Smooth muscle cell (in vitro differentiated cells): ENCODE measurements at regions not wholly inside any gene's neighbourhood (a gene's known extent, or its start where the extent isn't known, plus 50 kb on each side); places are given as distances from the start of the nearest gene placed in this dataset.

Experiments
- DNase-seq: peaks from one replicate; lab custom pipeline; 2025; ENCODE audit not compliant: unreplicated experiment; lab: John Stamatoyannopoulos, UW
- H2AFZ ChIP-seq: fragments of 200-600 bp; sonication (generic); 2 replicates; pipeline ENCODE4 v1.6.0; 2016; ENCODE audit warnings: antibody characterized with exemption, low read depth, mild to moderate bottlenecking
- H3F3A ChIP-seq: fragments of 200-600 bp; sonication (generic); 2 replicates; pipeline ENCODE4 v1.6.0; 2017; ENCODE audit warnings: antibody characterized with exemption, low read depth
- H3K27ac ChIP-seq: fragments of 200-600 bp; sonication (generic); 2 replicates; pipeline ENCODE4 v1.5.1; 2016; ENCODE audit warnings: low read depth, mild to moderate bottlenecking
- H3K27me3 ChIP-seq: fragments of 200-600 bp; sonication (generic); 2 replicates; pipeline ENCODE4 v1.6.1; 2016; ENCODE audit warnings: low read depth, mild to moderate bottlenecking
- H3K36me3 ChIP-seq: fragments of 200-600 bp; sonication (generic); 2 replicates; pipeline ENCODE4 v1.5.1; 2016; ENCODE audit warnings: low read depth
- H3K4me1 ChIP-seq: fragments of 200-600 bp; sonication (generic); 2 replicates; pipeline ENCODE4 v1.5.1; 2016; ENCODE audit warnings: low read depth
- H3K4me2 ChIP-seq: fragments of 200-600 bp; sonication (generic); 2 replicates; pipeline ENCODE4 v1.6.0; 2016; ENCODE audit warnings: mild to moderate bottlenecking
- H3K4me3 ChIP-seq: fragments of 200-600 bp; sonication (generic); 2 replicates; pipeline ENCODE4 v1.5.1; 2016; ENCODE audit warnings: mild to moderate bottlenecking
- H3K79me2 ChIP-seq: fragments of 200-600 bp; sonication (generic); 2 replicates; pipeline ENCODE4 v1.6.0; 2016; ENCODE audit warnings: low read depth, mild to moderate bottlenecking
- H3K9ac ChIP-seq: fragments of 200-600 bp; sonication (generic); 2 replicates; pipeline ENCODE4 v1.6.0; 2016; ENCODE audit warnings: low read depth
- H3K9me3 ChIP-seq: fragments of 200-600 bp; sonication (generic); replicated peaks from 2 replicates; pipeline ENCODE4 v1.5.1; 2016; ENCODE audit warnings: low read depth
- H4K20me1 ChIP-seq: fragments of 200-600 bp; sonication (generic); 2 replicates; pipeline ENCODE4 v1.6.0; 2016; ENCODE audit warnings: low read depth
- WGBS: methylation state at CpG from one replicate; pipeline ENCODE4 v1.1.7; 2016; ENCODE audit warnings: low lambda C conversion rate; 5-methylcytosine and 5-hydroxymethylcytosine counted together
- TF ChIP-seq, protein P1 (sequence below): fragments of 200-600 bp; sonication (generic); IDR thresholded peaks from 2 replicates; pipeline ENCODE4 v1.5.1; 2017; ENCODE audit warnings: borderline replicate concordance, mild to moderate bottlenecking, antibody characterized with exemption; ENCODE audit not compliant: insufficient read depth, poor library complexity, severe bottlenecking

DNA sequence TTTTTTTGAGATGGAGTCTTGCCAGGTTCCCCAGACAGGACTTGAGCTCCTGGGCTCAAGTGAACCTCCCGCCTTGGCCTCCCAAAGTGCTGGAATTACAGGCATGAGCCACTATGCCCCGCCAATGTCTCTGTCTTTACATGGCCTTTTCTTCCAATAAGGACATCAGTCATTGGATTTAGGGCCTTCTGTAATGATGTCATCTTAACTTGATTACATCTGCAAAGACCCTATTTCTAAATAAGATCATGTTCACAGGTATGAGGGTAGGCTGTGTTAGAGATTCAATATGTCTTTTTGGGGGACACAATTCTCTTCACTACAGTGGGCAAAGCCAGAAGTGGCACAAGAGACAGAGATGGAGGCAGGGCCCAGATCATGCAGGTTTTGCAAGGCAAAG, 68.1 kb downstream of the PMAIP1 start:
- no peak overlapping the region for H3K9ac ChIP-seq
- H3K4me1 ChIP-seq, result no peaks in the 10 kb centered on the region
- WGBS, result 95% methylated on average over 2 of the region's 2 CpGs
- TF ChIP-seq, protein P1, sequence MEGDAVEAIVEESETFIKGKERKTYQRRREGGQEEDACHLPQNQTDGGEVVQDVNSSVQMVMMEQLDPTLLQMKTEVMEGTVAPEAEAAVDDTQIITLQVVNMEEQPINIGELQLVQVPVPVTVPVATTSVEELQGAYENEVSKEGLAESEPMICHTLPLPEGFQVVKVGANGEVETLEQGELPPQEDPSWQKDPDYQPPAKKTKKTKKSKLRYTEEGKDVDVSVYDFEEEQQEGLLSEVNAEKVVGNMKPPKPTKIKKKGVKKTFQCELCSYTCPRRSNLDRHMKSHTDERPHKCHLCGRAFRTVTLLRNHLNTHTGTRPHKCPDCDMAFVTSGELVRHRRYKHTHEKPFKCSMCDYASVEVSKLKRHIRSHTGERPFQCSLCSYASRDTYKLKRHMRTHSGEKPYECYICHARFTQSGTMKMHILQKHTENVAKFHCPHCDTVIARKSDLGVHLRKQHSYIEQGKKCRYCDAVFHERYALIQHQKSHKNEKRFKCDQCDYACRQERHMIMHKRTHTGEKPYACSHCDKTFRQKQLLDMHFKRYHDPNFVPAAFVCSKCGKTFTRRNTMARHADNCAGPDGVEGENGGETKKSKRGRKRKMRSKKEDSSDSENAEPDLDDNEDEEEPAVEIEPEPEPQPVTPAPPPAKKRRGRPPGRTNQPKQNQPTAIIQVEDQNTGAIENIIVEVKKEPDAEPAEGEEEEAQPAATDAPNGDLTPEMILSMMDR, result no peak
- H3K27me3 ChIP-seq, result peaks cover 14% of the 10 kb centered on the region
- no peak overlapping the region for H3K4me2 ChIP-seq
- no peak overlapping the region for H3K4me3 ChIP-seq
- DNase-seq, result no peak
- no peaks in the 10 kb centered on the region for H3K36me3 ChIP-seq
- no peak overlapping the region for H3K27ac ChIP-seq
- H3K9me3 ChIP-seq, result no peaks in the 10 kb centered on the region
- no peaks in the 10 kb centered on the region for H4K20me1 ChIP-seq
- no peaks in the 10 kb centered on the region for H3F3A ChIP-seq
- no peaks in the 10 kb centered on the region for H3K79me2 ChIP-seq
- no peak overlapping the region for H2AFZ ChIP-seq

DNA sequence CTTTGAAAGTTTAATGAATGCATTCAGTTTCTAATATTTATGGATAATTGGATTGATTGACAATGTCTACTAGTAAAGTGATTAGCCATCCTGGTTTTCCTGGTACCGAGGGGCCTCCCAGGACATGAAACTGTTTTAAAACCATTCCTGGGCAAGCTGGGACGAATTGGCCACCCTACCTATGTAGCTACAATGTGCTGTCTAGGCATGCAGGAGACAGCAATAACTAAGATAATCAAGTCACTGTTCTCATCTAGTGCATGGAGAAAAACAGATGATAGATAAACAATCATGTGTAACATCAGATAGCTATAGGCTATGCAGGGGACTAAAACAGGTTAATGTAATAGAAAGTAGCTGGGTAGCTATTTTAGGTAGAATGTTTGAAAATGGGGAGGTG, 67.1 kb downstream of the PMAIP1 start:
- no peak overlapping the region for H3K27ac ChIP-seq
- no peaks in the 10 kb centered on the region for H3K4me1 ChIP-seq
- no peak for DNase-seq
- no peaks in the 10 kb centered on the region for H3K9me3 ChIP-seq
- no peaks in the 10 kb centered on the region for H3K36me3 ChIP-seq
- no peak overlapping the region for H2AFZ ChIP-seq
- TF ChIP-seq, protein P1, result no peak
- H4K20me1 ChIP-seq, result no peaks in the 10 kb centered on the region
- WGBS, result 76% methylated on average over 2 of the region's 2 CpGs
- H3K79me2 ChIP-seq, result no peaks in the 10 kb centered on the region
- H3K27me3 ChIP-seq, result peaks cover 14% of the 10 kb centered on the region
- no peaks in the 10 kb centered on the region for H3F3A ChIP-seq
- no peak overlapping the region for H3K4me2 ChIP-seq
- H3K4me3 ChIP-seq, result no peak overlapping the region
- no peak overlapping the region for H3K9ac ChIP-seq

DNA sequence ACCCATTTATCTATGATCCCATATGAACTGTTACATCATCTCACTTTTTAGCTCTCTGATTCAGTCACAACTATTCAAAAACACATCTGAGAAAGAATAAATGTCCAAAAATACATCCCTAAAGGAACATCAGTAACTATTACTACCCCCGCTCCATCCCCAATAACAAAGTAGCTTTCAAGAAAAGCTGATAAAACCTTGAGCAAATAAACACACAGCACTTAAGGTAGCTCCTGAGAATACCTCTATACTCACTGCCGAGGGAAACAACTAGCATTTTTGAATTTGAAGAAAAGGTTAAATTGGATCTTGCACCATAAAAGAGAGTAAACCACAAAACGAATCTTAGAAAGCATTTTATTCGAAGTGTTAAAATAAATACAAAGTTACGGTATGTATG, 63.4 kb downstream of the PMAIP1 start:
- H3F3A ChIP-seq, result no peaks in the 10 kb centered on the region
- peaks cover 14% of the 10 kb centered on the region for H3K27me3 ChIP-seq
- no peak overlapping the region for H2AFZ ChIP-seq
- no peaks in the 10 kb centered on the region for H3K79me2 ChIP-seq
- no peak overlapping the region for H3K9ac ChIP-seq
- TF ChIP-seq, protein P1, result no peak
- no peak overlapping the region for H3K4me2 ChIP-seq
- DNase-seq, result no peak
- H3K9me3 ChIP-seq, result no peaks in the 10 kb centered on the region
- H3K27ac ChIP-seq, result no peak overlapping the region
- 73% methylated on average over 5 of the region's 5 CpGs for WGBS
- no peaks in the 10 kb centered on the region for H3K4me1 ChIP-seq
- no peaks in the 10 kb centered on the region for H3K36me3 ChIP-seq
- H4K20me1 ChIP-seq, result no peaks in the 10 kb centered on the region
- H3K4me3 ChIP-seq, result no peak overlapping the region

DNA sequence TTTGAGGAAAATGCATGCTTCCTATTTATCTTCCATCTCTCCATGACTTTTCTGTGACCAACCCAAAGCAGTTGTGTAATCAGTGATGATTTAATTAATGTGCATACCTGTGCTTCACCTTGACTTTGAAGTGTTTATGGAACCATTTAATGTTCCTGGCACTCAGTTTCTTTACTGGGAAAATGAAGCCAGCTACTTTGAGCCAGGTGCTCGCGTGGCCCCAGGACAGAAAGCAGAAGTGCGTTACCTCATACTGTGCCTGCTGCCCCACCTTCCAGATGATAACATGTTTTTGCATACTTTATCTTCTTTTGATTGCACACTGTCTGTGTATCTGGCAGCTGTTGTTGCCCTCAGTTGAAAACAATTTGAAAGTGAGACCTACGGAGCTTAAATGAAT, 61.3 kb downstream of the PMAIP1 start:
- H3K79me2 ChIP-seq, result no peaks in the 10 kb centered on the region
- H3K27ac ChIP-seq, result no peak overlapping the region
- 68% methylated on average over 4 of the region's 4 CpGs for WGBS
- no peaks in the 10 kb centered on the region for H4K20me1 ChIP-seq
- H3K9me3 ChIP-seq, result no peaks in the 10 kb centered on the region
- TF ChIP-seq, protein P1, result no peak
- no peak for DNase-seq
- H2AFZ ChIP-seq, result no peak overlapping the region
- no peak overlapping the region for H3K9ac ChIP-seq
- no peaks in the 10 kb centered on the region for H3F3A ChIP-seq
- H3K4me3 ChIP-seq, result no peak overlapping the region
- peaks cover 14% of the 10 kb centered on the region for H3K27me3 ChIP-seq
- no peaks in the 10 kb centered on the region for H3K4me1 ChIP-seq
- no peak overlapping the region for H3K4me2 ChIP-seq
- H3K36me3 ChIP-seq, result no peaks in the 10 kb centered on the region
